H1 (cell line): ENCODE measurements at regions not wholly inside any gene's neighbourhood (a gene's known extent, or its start where the extent isn't known, plus 50 kb on each side); places are given as distances from the start of the nearest gene placed in this dataset.

Source experiments
- CTCF ChIA-PET: fragments of 300-600 bp; sonication (Branson Sonifier 250); formaldehyde crosslinking; loops from one replicate; lab custom pipeline; 2021; ENCODE audit not compliant: partially characterized antibody; lab: Charles Lee
- POLR2A ChIA-PET: fragments of 300-600 bp; sonication (Branson Sonifier 250); formaldehyde crosslinking; loops from one replicate; lab custom pipeline; 2021; ENCODE audit warnings: inconsistent platforms; ENCODE audit not compliant: partially characterized antibody; lab: Charles Lee
- DNase-seq, 2 experiments: peaks; one replicate each; pipeline versions ENCODE4 v3.0.0 to v3.0.0-alpha.2; 2010 to 2022; ENCODE audit warnings: low spot score in 2 of 2, low read depth in 1 of 2, mixed read lengths in 1 of 2
- FAIRE-seq: peaks from 2 replicates; lab custom pipeline; 2011; peaks lifted over from hg19 to GRCh38; lab: Jason Lieb, UNC
- H2AFZ ChIP-seq: 2 replicates; pipeline ENCODE4 v1.8.1; 2012; ENCODE audit warnings: low read length, inconsistent platforms
- H2AK5ac ChIP-seq: 2 replicates; pipeline ENCODE4 v1.6.1; 2013; ENCODE audit warnings: low read depth, low read length
- H2BK120ac ChIP-seq: replicated peaks from 2 replicates; pipeline ENCODE3; 2013; ENCODE audit warnings: low read depth, low read length, inconsistent platforms
- H2BK12ac ChIP-seq: 2 replicates; pipeline ENCODE4 v1.6.1; 2013; ENCODE audit warnings: low read depth, low read length
- H2BK15ac ChIP-seq: 2 replicates; pipeline ENCODE4 v1.6.1; 2013; ENCODE audit warnings: low read length
- H2BK20ac ChIP-seq: 2 replicates; pipeline ENCODE4 v1.6.1; 2013; ENCODE audit warnings: low read length
- H2BK5ac ChIP-seq: 2 replicates; pipeline ENCODE4 v1.6.1; 2013; ENCODE audit warnings: low read depth, low read length
- H3K14ac ChIP-seq: 2 replicates; pipeline ENCODE4 v1.6.1; 2013; ENCODE audit warnings: inconsistent platforms; ENCODE audit not compliant: insufficient read length
- H3K18ac ChIP-seq: 2 replicates; pipeline ENCODE4 v1.6.1; 2013; ENCODE audit warnings: low read length; ENCODE audit errors: extremely low read depth
- H3K23ac ChIP-seq: 2 replicates; pipeline ENCODE4 v1.6.1; 2013; ENCODE audit warnings: inconsistent platforms; ENCODE audit not compliant: insufficient read length
- H3K23me2 ChIP-seq: 2 replicates; pipeline ENCODE4 v1.6.1; 2013; ENCODE audit warnings: low read depth, low read length
- H3K27ac ChIP-seq: 2 replicates; pipeline ENCODE4 v1.6.1; 2011; ENCODE audit warnings: low read depth, low read length, inconsistent platforms
- H3K27me3 ChIP-seq, 4 experiments: replicated peaks in 1 of 4; 1 replicate in 1 of 4; 2 replicates in 3 of 4; pipeline versions ENCODE4 v1.6.1 to v1.8.1; 2011 to 2013; ENCODE audit warnings: low read length in 3 of 4, mild to moderate bottlenecking in 3 of 4, inconsistent platforms in 2 of 4, mixed read lengths in 2 of 4, moderate library complexity in 1 of 4; ENCODE audit not compliant: control insufficient read depth in 3 of 4, insufficient read depth in 3 of 4; ENCODE audit errors: extremely low read depth in 1 of 4
- H3K36me3 ChIP-seq, 4 experiments: 2 replicates each; pipeline versions ENCODE4 v1.6.1 to v1.8.1; 2011 to 2013; ENCODE audit warnings: mild to moderate bottlenecking in 4 of 4, low read length in 3 of 4, moderate library complexity in 2 of 4, control low read depth in 1 of 4, inconsistent platforms in 1 of 4; ENCODE audit not compliant: insufficient read depth in 4 of 4, control insufficient read depth in 2 of 4
- H3K4ac ChIP-seq: replicated peaks from 2 replicates; pipeline ENCODE3; 2013; ENCODE audit warnings: low read length, low read depth, mixed read lengths, inconsistent platforms; ENCODE audit not compliant: insufficient read length
- H3K4me1 ChIP-seq, 4 experiments: replicated peaks in 1 of 4; 1 replicate in 1 of 4; 2 replicates in 3 of 4; pipeline versions ENCODE4 v1.6.1 to v1.8.1; 2011 to 2013; ENCODE audit warnings: low read length in 3 of 4, inconsistent platforms in 2 of 4, mixed read lengths in 1 of 4; ENCODE audit not compliant: insufficient read depth in 4 of 4, control insufficient read depth in 3 of 4
- H3K4me2 ChIP-seq, 2 experiments: 2 replicates each; pipeline versions ENCODE4 v1.6.1 to v1.8.1; 2011 to 2013; ENCODE audit warnings: low read depth in 2 of 2, low read length in 2 of 2, control low read depth in 1 of 2, inconsistent platforms in 1 of 2, mild to moderate bottlenecking in 1 of 2; ENCODE audit not compliant: insufficient read depth in 1 of 2
- H3K4me3 ChIP-seq, 4 experiments: fragments of 200-600, 300-600 bp in 1 of 4; sonication (generic), shearing (Covaris generic), sonication (Bioruptor Twin) in 1 of 4; 2 replicates each; pipeline versions ENCODE4 v1.5.1 to v1.8.1; 2011 to 2016; ENCODE audit warnings: low read length in 4 of 4, low read depth in 3 of 4, control low read depth in 2 of 4, inconsistent platforms in 2 of 4, mild to moderate bottlenecking in 2 of 4, mixed read lengths in 1 of 4, moderate library complexity in 1 of 4; ENCODE audit not compliant: insufficient read depth in 2 of 4; ENCODE audit errors: extremely low read depth in 1 of 4
- H3K56ac ChIP-seq: replicated peaks from 2 replicates; pipeline ENCODE3; 2013; ENCODE audit warnings: low read depth, mild to moderate bottlenecking, mixed read lengths, low read length, inconsistent platforms; ENCODE audit not compliant: insufficient read length
- H3K79me1 ChIP-seq: 2 replicates; pipeline ENCODE4 v1.6.1; 2013; ENCODE audit warnings: low read depth, low read length, control low read depth
- H3K79me2 ChIP-seq, 2 experiments: 2 replicates each; pipeline versions ENCODE4 v1.6.1 to v1.8.1; 2012 to 2013; ENCODE audit warnings: low read length in 2 of 2, mild to moderate bottlenecking in 2 of 2, inconsistent platforms in 1 of 2; ENCODE audit not compliant: insufficient read depth in 2 of 2, control insufficient read depth in 1 of 2
- H3K9ac ChIP-seq, 4 experiments: replicated peaks in 1 of 4; 1 replicate in 1 of 4; 2 replicates in 3 of 4; pipeline versions ENCODE4 v1.6.1 to v1.8.1; 2011 to 2013; ENCODE audit warnings: low read depth in 3 of 4, low read length in 3 of 4, control low read depth in 2 of 4, mild to moderate bottlenecking in 2 of 4, moderate library complexity in 2 of 4, inconsistent platforms in 1 of 4; ENCODE audit errors: extremely low read depth in 1 of 4
- H3K9me3 ChIP-seq, 2 experiments: 2 replicates each; pipeline versions ENCODE4 v1.6.1 to v1.8.1; 2012 to 2013; ENCODE audit warnings: mild to moderate bottlenecking in 2 of 2, moderate library complexity in 2 of 2, control low read depth in 1 of 2, inconsistent platforms in 1 of 2, low read depth in 1 of 2, low read length in 1 of 2, mixed read lengths in 1 of 2; ENCODE audit not compliant: insufficient read depth in 2 of 2
- H4K20me1 ChIP-seq, 2 experiments: replicated peaks in 1 of 2; 2 replicates each; pipeline versions ENCODE3 to v1.8.1; 2011 to 2013; ENCODE audit warnings: inconsistent platforms in 2 of 2, low read length in 2 of 2, mild to moderate bottlenecking in 1 of 2; ENCODE audit not compliant: insufficient read depth in 2 of 2, control insufficient read depth in 1 of 2
- H4K5ac ChIP-seq: 2 replicates; pipeline ENCODE4 v1.6.1; 2013; ENCODE audit warnings: low read length, low read depth, mixed read lengths, inconsistent platforms; ENCODE audit not compliant: insufficient read length
- H4K8ac ChIP-seq: 2 replicates; pipeline ENCODE4 v1.8.0; 2013; ENCODE audit warnings: mild to moderate bottlenecking, moderate library complexity, low read length, inconsistent platforms; ENCODE audit not compliant: insufficient read depth; ENCODE audit errors: extremely low read depth
- H4K91ac ChIP-seq: replicated peaks from 2 replicates; pipeline ENCODE3; 2013; ENCODE audit warnings: low read length, mixed read lengths, inconsistent platforms; ENCODE audit not compliant: insufficient read length
- EGR1 ChIP-seq: IDR thresholded peaks from 2 replicates; pipeline ENCODE4 v1.6.1; 2011; ENCODE audit warnings: low read depth, low read length, borderline replicate concordance
- NANOG ChIP-seq: IDR thresholded peaks from 2 replicates; pipeline ENCODE4 v1.6.1; 2011; ENCODE audit warnings: low read length, low read depth, mild to moderate bottlenecking, inconsistent platforms; ENCODE audit not compliant: insufficient read depth, poor library complexity, severe bottlenecking
- RFX5 ChIP-seq: IDR thresholded peaks from 2 replicates; pipeline ENCODE4 v1.6.1; 2011; ENCODE audit warnings: low read depth, low read length, improper control_type of control experiment, borderline replicate concordance
- TBP ChIP-seq: IDR thresholded peaks from 2 replicates; pipeline ENCODE4 v1.6.1; 2011; ENCODE audit warnings: low read depth, low read length, improper control_type of control experiment
- WGBS, 2 experiments: shearing (Covaris generic) in 1 of 2; methylation state at CpG; one replicate each; pipeline versions ENCODE4 v1.1.6 to v1.1.7; 2013 to 2015; ENCODE audit warnings: low lambda C conversion rate in 2 of 2, mixed read lengths in 2 of 2, inconsistent platforms in 1 of 2, low coverage in 1 of 2, missing lambda C conversion rate in 1 of 2; ENCODE audit not compliant: insufficient replicate concordance in 2 of 2, insufficient coverage in 1 of 2, insufficient read length in 1 of 2; ENCODE audit errors: extremely low coverage in 1 of 2, missing lambda C conversion rate in 1 of 2; 5-methylcytosine and 5-hydroxymethylcytosine counted together
- TF ChIP-seq, protein P1 (sequence below): IDR thresholded peaks from 2 replicates; pipeline ENCODE4 v1.6.1; 2012; ENCODE audit warnings: inconsistent platforms

- Histone ChIP-seq H4K20me1 (no peaks in the 10 kb centered on the region), H3K27me3 (no peaks in the 10 kb centered on the region), H3K4me1 (no peaks in the 10 kb centered on the region), H2BK15ac (no peak overlapping the region), H4K5ac (no peak overlapping the region), H2AK5ac (no peak overlapping the region), H3K9ac (no peak overlapping the region), H2BK120ac (no peak overlapping the region), H3K36me3 (no peaks in the 10 kb centered on the region), H3K27ac (no peak overlapping the region), H2AFZ (no peak overlapping the region), H2BK12ac (no peak overlapping the region), H3K9me3 (peaks cover 45 to 77% of the 10 kb centered on the region in 2 experiments), H3K14ac (no peak overlapping the region), H3K18ac (no peak overlapping the region), H2BK5ac (no peak overlapping the region), H3K23ac (no peak overlapping the region), H3K4me3 (no peak overlapping the region), H4K8ac (no peak overlapping the region), H3K79me1 (no peaks in the 10 kb centered on the region), H2BK20ac (no peak overlapping the region), H4K91ac (no peak overlapping the region), H3K56ac (no peak overlapping the region), H3K23me2 (peaks cover 7% of the 10 kb centered on the region; the same call in 1 of the 2 replicates), H3K4me2 (no peak overlapping the region), H3K4ac (no peak overlapping the region), H3K79me2 (no peaks in the 10 kb centered on the region)
- DNase-seq (no peak), FAIRE-seq (no peak)
- TF ChIP-seq NANOG: no peak
- TF ChIP-seq, protein P1, sequence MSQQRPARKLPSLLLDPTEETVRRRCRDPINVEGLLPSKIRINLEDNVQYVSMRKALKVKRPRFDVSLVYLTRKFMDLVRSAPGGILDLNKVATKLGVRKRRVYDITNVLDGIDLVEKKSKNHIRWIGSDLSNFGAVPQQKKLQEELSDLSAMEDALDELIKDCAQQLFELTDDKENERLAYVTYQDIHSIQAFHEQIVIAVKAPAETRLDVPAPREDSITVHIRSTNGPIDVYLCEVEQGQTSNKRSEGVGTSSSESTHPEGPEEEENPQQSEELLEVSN: no peak
- TF ChIP-seq EGR1: no peak
- TF ChIP-seq TBP: no peak
- TF ChIP-seq RFX5: no peak
- ChIA-PET POLR2A (no interaction called here), CTCF (no interaction called here)
- 95 to 100% methylated on average over 3 of the region's 3 CpGs for WGBS, 2 experiments
These were observed 152.3 kb downstream of the OR4M2 start for GRCh38 chr15:22232675-22233074.
